Small intestine (tissue), 7 donors: ENCODE measurements at regions not wholly inside any gene's neighbourhood (a gene's known extent, or its start where the extent isn't known, plus 50 kb on each side); places are given as distances from the start of the nearest gene placed in this dataset.

ENCODE experiments used
- DNase-seq, 2 donors: peaks; one replicate each; pipeline versions ENCODE4 v3.0.0 to v3.0.0-alpha.2; 2013
- FAIRE-seq: peaks from 2 replicates; lab custom pipeline; 2012; peaks lifted over from hg19 to GRCh38; lab: Jason Lieb, UNC
- H3K27ac ChIP-seq, 3 donors: one replicate each; pipeline ENCODE4 v1.5.1; 2013; ENCODE audit warnings: low read length in 2 of 3, mild to moderate bottlenecking in 2 of 3, control low read depth in 1 of 3, inconsistent platforms in 1 of 3, low read depth in 1 of 3, moderate library complexity in 1 of 3
- H3K27me3 ChIP-seq, 3 donors: one replicate each; pipeline ENCODE4 v1.6.1; 2013; ENCODE audit warnings: low read length in 3 of 3, inconsistent platforms in 1 of 3; ENCODE audit not compliant: control insufficient read depth in 3 of 3, insufficient read depth in 3 of 3
- H3K36me3 ChIP-seq, 3 donors: one replicate each; pipeline ENCODE4 v1.6.1; 2013; ENCODE audit warnings: low read length in 3 of 3, inconsistent platforms in 1 of 3, low read depth in 1 of 3, mild to moderate bottlenecking in 1 of 3, moderate library complexity in 1 of 3; ENCODE audit not compliant: control insufficient read depth in 3 of 3, insufficient read depth in 2 of 3
- H3K4me1 ChIP-seq, 3 donors: one replicate each; pipeline ENCODE4 v1.6.1; 2013; ENCODE audit warnings: low read length in 2 of 3, inconsistent platforms in 1 of 3, low read depth in 1 of 3, mild to moderate bottlenecking in 1 of 3, moderate library complexity in 1 of 3; ENCODE audit not compliant: control insufficient read depth in 3 of 3, insufficient read depth in 2 of 3
- H3K4me3 ChIP-seq, 3 donors: one replicate each; pipeline ENCODE4 v1.5.1; 2013; ENCODE audit warnings: low read length in 3 of 3, control low read depth in 1 of 3, inconsistent platforms in 1 of 3, low read depth in 1 of 3, mild to moderate bottlenecking in 1 of 3, moderate library complexity in 1 of 3
- H3K9me3 ChIP-seq, 2 donors: one replicate each; pipeline ENCODE4 v1.6.1; 2013; ENCODE audit warnings: low read depth in 1 of 2, low read length in 1 of 2; ENCODE audit not compliant: control insufficient read depth in 2 of 2, insufficient read depth in 1 of 2
- WGBS, 3 donors: extraction: QIAGEN DNeasy Blood & Tissue Kit; methylation state at CpG; one replicate each; pipeline ENCODE4 v1.1.7; 2013; 5-methylcytosine and 5-hydroxymethylcytosine counted together
- donor health status: healthy with polysubstance abuse.
- donor health status: control.
- donor health status: control.
- donor health status: Bipolar disorder and iron deficiency.
- donor health status: healthy.

DNA sequence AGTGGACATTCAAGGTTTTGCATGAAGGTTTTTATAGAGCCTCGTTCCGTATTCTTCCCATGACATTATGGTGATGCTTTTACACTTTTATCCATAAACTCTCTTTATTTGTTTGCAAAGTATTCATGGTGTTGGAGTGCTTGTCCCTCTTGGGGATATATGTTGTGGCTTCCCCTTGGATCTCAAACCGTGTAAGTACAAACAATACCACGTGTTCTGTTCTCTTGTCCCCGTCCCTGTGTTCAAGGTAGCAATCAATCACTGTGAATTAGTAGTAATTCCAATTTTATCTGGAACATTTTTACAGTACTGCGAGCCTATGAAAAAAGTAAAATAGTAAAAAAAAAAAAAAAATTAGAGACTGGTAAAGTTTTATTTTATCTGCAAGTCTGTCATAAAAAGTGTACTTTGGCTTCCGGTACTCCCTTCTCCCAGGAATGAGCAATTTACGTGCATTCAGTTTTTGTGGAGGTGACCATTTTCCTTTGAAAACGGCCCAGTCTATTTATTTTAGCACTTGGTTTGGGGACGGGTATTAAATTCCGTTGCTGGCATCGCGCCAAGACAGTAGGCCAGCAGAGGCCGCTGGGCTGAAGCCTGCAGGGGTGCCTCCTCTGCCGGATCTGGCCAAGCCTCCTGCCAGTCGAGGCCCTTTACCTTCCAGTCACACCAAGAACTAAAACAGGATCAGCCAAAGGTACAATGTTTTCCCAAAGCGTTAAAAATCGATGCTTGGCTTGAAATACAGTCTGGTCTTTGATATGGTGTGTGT is 175.7 kb downstream of the SOCS6 start:
- WGBS, 3 donors: 9 to 17% (median 12%) methylated on average over 18 of the region's 18 CpGs
- Histone ChIP-seq H3K36me3 (no peaks in the 10 kb centered on the region), H3K27ac (peak overlapping the region in 2 of 3 donors; percentile 27 to 55), H3K9me3 (no peaks in the 10 kb centered on the region), H3K4me1 (peaks cover 0 to 10% (median 0%) of the 10 kb centered on the region in 3 donors), H3K27me3 (no peaks in the 10 kb centered on the region), H3K4me3 (peak overlapping the region in 1 of 3 donors; percentile 36)
- no peak for FAIRE-seq
- peak; percentile 64 to 84 for DNase-seq

DNA sequence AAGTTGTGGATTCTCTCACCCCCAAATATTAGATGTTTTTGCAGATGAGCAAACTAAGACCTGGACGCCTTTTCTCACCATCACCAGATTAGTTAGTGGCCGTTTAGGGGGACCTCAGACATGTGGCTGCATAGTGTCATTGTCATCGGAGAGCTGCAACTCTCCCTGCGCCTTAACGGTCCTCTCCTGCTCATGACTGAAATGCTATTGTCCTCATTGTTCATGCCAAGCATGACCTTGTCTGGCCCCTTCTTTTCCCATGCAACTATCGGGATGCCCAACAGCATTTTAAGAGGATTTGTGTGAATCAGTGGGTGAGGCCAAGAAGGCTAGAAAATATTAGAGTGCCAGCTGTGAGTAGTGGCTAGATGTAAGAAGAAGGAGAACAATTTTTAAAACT is 174.2 kb downstream of the SOCS6 start:
- Histone ChIP-seq H3K36me3 (no peaks in the 10 kb centered on the region), H3K9me3 (no peaks in the 10 kb centered on the region), H3K4me1 (peaks cover 0 to 10% (median 0%) of the 10 kb centered on the region in 3 donors), H3K4me3 (no peak overlapping the region), H3K27me3 (no peaks in the 10 kb centered on the region), H3K27ac (no peak overlapping the region)
- FAIRE-seq (no peak), DNase-seq (no peak)
- 90 to 92% (median 90%) methylated on average over 6 of the region's 6 CpGs for WGBS, 3 donors

DNA sequence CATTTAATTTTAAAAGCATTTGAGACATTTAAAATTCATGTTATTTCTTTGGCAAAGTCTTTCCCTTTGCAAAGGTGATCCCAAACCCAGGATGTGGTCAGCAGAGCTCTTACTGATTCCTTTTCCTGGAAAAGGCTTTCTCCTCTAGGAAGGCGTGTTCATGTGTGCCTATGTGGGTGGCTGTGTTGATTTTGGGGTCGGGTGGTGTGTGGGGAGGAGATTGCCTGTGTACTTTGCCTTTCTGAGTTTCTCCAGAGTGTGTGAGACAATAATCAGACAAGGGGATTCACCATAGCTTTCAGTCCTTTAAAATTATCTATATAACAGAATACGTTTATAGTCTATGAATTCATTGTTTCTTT is 173.2 kb downstream of the SOCS6 start:
- DNase-seq: no peak
- Histone ChIP-seq H3K27me3 (no peaks in the 10 kb centered on the region), H3K36me3 (no peaks in the 10 kb centered on the region), H3K9me3 (no peaks in the 10 kb centered on the region), H3K27ac (no peak overlapping the region), H3K4me3 (no peak overlapping the region), H3K4me1 (peaks cover 0 to 10% (median 0%) of the 10 kb centered on the region in 3 donors)
- WGBS, 3 donors: 35 to 48% (median 37%) methylated on average over 3 of the region's 3 CpGs
- FAIRE-seq: no peak

DNA sequence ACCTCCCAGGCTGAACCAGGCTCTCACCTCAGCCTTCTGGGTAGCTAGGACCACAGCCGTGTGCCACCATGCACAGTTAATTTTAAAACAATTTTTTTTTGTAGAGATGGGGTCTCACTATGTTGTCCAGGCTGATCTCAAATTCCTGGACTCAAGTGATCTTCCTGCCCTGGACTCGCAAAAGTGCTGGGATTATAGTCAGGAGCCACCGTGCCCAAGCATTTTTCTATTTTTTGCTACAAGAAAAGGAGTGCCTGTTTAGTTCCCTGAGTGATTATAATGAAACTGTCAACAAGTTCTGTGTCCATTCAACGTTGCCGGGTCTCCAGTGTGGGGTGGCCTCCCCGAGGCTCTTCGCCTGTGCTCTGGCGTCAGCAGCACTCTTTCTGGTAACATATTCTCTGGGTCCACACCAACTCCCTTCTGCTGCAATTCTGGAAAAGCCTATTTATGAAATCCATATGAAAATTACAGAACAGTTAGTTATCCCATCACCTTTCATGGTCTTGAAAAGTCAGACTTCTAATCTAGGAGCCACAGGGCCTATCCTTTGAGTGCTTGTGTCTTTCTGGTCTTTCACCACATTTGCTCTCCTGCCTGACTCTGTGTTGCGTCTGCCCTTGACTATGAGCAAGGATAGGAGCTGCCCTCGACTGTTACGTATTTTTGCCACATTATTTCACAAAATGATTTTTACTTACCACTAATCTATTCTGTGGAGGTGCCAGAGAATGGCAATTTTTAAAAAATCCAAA is 172.7 kb downstream of the SOCS6 start:
- peaks cover 0 to 10% (median 0%) of the 10 kb centered on the region in 3 donors for H3K4me1 ChIP-seq
- FAIRE-seq: no peak
- 89 to 92% (median 92%) methylated on average over 11 of the region's 11 CpGs for WGBS, 3 donors

DNA sequence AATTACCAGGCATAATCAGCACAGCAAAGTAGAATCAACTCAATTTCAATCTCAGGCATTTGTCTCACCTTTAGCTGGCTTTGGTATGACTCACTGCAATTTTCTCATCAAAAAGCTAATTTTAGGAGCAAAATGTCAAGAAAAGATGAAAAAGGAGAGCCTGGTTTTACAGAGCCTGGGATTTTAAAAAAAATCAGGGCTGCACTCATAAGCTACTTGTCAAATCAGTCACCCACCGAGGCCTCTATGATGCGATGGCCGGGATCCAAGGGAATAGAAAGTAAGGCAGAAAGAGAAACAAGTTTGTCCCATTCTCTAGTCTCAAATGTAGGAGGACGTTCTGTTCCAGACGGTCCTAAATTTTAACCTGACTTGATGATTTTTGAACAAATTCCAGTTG is 170.9 kb downstream of the SOCS6 start:
- FAIRE-seq (no peak), DNase-seq (no peak)
- 63 to 72% (median 70%) methylated on average over 5 of the region's 5 CpGs for WGBS, 3 donors
- H3K4me3 ChIP-seq: no peak overlapping the region
- H3K4me1 ChIP-seq: peaks cover 0 to 6% (median 0%) of the 10 kb centered on the region in 3 donors
- no peaks in the 10 kb centered on the region for H3K27me3 ChIP-seq
- no peaks in the 10 kb centered on the region for H3K36me3 ChIP-seq
- no peak overlapping the region for H3K27ac ChIP-seq
- H3K9me3 ChIP-seq: no peaks in the 10 kb centered on the region

More for the DNA sequence above, 172.7 kb downstream of the SOCS6 start:
- no peak overlapping the region for H3K4me3 ChIP-seq
- no peaks in the 10 kb centered on the region for H3K36me3 ChIP-seq
- no peak for DNase-seq
- no peak overlapping the region for H3K27ac ChIP-seq
- H3K27me3 ChIP-seq: no peaks in the 10 kb centered on the region
- H3K9me3 ChIP-seq: no peaks in the 10 kb centered on the region

DNA sequence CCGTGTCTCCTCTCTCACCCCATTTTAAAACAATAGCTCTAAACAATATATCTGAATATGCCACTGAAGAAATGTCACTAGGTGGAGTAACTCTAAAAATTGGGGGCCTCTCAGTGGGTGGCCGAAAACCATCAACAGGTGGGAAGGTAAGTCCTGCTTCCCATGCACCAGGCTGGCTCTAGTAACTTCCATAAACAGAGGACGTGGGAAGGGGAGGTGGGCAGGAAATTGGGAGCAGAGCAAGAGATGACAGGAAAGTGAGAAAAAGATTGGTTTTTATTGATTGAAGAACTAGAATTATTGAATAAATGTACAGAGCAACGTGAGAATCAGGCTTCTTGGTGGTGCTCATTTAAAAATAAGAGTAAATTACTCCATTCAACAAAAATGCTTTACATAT is 170.4 kb downstream of the SOCS6 start:
- DNase-seq: no peak
- WGBS, 3 donors: 78 to 85% (median 84%) methylated on average over 4 of the region's 4 CpGs
- no peaks in the 10 kb centered on the region for H3K27me3 ChIP-seq
- H3K4me1 ChIP-seq: peaks cover 0 to 1% (median 0%) of the 10 kb centered on the region in 3 donors
- no peak overlapping the region for H3K4me3 ChIP-seq
- no peak for FAIRE-seq
- H3K9me3 ChIP-seq: no peaks in the 10 kb centered on the region
- no peaks in the 10 kb centered on the region for H3K36me3 ChIP-seq
- H3K27ac ChIP-seq: no peak overlapping the region

DNA sequence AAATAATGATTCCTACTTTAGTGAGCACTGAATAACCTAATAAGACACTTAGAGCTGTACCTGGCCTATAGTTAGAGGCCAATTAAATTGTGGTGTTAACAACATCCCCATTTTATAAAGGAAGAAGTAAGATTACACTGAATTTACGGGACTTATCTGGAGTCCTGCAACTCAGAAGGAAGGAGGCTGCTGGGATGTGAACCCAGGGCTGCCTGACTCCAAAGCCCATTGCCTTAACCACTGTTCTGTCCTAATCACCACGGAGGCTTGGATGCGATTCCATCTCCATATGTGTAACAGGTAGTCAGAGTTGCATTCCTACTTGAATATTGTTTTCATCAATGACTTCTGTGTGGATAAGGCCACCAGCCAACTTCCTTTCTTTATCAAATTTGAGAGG is 168.9 kb downstream of the SOCS6 start:
- Histone ChIP-seq H3K27ac (no peak overlapping the region), H3K36me3 (no peaks in the 10 kb centered on the region), H3K4me3 (no peak overlapping the region), H3K27me3 (no peaks in the 10 kb centered on the region), H3K4me1 (no peaks in the 10 kb centered on the region), H3K9me3 (no peaks in the 10 kb centered on the region)
- FAIRE-seq (no peak), DNase-seq (no peak)
- WGBS, 3 donors: 88 to 92% (median 90%) methylated on average over 3 of the region's 3 CpGs

DNA sequence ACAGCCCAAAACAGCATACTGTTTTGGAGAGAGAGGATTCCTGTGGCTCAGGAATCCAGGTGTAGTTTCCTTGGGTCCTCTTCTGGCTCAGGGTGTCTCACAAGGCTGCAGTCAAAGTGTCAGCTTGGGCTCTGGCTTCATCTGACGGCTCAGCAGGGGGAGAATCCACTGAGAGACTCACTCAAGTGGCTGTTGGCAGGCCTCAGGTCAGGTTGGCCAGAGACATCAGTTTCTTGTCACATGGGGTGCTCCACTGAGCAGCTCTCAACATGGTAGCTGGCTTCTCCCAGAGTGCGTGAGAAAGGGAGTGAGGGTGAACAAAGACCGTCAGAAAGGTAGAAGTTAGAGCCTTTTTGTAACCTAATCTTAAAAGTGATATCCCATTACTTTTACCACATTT is 168.4 kb downstream of the SOCS6 start:
- Histone ChIP-seq H3K27me3 (no peaks in the 10 kb centered on the region), H3K27ac (no peak overlapping the region), H3K4me1 (no peaks in the 10 kb centered on the region), H3K36me3 (no peaks in the 10 kb centered on the region), H3K9me3 (no peaks in the 10 kb centered on the region), H3K4me3 (no peak overlapping the region)
- no peak for DNase-seq
- 52 to 61% (median 53%) methylated on average over 3 of the region's 3 CpGs for WGBS, 3 donors
- FAIRE-seq: no peak
